ENCODE measurements at regions not wholly inside any gene's neighbourhood (a gene's known extent, or its start where the extent isn't known, plus 50 kb on each side); places are given as distances from the start of the nearest gene placed in this dataset.

DNA sequence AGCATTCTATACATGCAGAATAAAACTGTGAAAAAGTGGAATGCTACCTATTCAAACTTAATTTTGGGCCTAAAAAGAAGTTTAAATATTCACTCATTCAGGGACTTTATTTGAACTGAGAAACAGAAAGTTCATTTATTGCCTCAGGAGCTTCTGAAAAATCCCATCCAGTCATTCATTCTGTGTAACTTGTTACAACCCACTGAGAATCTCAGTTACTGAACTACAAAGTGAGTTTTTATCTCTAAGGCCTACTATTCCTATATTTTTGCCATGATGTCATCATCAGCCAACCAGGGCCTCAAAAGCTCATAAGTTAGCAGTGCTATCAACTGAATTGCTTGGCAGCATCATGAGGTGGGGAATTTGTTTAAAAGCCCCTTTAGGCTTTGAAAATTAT lies 98.0 kb upstream of the BOC start:
- TF ChIP-seq EP300 (IDR thresholded peaks at IDR 0.05), result no peak
- no peak for TF ChIP-seq CTCF (IDR thresholded peaks at IDR 0.05)

All from tibial nerve (tissue), 4 donors.